Mucosa of gallbladder (tissue), 1 donor: ENCODE measurements at regions not wholly inside any gene's neighbourhood (a gene's known extent, or its start where the extent isn't known, plus 50 kb on each side); places are given as distances from the start of the nearest gene placed in this dataset.

Source experiments
- DNase-seq: peaks from one replicate; pipeline ENCODE4 v3.0.0-alpha.2; 2020; ENCODE audit warnings: low spot score
- donor health status: DM: no; HTN: no; CAD: no.

DNA sequence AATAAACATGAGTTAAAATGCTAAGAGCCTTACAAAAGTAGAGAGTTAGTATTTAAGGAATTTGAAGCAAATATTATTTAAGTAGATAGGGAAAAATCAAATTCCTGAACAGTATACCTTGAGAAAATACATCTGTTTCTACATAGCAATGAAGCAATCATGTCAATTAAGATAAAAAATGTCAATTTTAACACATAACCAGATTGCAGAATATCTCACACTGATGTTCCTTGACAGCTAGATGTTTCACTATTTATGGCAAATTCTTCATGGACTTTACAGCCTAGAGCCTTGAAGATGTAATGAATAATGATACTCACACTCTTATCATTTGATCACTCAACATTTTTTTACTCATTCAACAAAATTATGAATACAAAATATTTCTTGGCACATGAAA lies 708.2 kb upstream of the PTPRD start:
- DNase-seq: no peak

DNA sequence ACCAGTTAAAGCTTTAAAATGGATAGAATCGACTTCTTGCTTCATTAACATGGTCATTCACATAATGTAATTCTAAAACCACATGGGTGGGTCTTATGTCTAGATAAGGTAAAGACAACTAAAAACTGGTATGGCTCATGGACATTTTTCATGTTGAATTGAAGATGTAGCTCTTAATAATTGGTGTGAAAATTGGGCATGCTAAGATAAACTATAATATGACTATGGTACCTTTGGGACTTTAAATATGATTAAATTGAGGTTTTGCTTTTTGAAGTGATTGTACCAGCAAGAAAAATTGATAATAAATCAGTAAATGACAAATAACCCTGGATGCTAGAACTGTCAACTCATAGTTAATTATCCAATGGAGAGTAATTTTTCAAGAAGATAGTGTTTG lies 710.7 kb upstream of the PTPRD start:
- no peak for DNase-seq

DNA sequence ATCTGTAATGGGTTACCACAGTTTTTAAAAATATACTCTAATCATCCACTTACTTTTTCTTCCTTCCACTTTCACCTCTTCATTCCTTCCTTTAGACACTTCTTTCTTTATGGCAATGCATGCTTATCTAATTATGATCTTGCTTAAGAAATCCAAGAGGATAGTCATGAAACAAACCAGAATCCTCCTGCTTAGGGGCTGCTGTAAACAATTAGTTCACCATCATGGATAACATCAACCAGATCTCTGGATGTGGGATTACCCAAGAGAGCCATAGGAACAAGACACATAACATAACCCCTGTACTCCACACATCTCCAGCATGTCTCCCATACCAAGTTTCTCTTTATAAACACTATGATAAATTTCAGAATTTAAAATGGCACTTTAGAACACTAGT lies 713.4 kb upstream of the PTPRD start:
- no peak for DNase-seq

DNA sequence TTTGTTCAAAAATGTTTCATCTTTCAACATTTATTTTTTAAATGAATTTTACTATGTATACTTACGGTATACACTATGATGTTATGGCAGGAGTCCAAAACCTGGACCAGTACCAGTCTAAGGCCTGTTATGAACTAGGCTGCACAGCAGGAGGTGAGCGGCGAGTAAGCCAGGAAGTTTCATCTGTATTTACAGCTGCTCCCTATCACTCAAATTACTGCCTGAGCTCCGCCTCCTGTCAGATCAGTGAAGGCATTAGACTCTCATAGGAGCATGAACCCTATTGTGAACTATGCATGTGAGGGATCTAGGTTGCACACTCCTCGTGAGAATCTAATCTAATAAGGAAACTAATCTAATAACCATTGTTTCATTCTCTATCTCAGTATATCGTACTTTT lies 715.5 kb upstream of the PTPRD start:
- DNase-seq: no peak

GRCh38 chr9:11335011-11335410 lies 722.2 kb upstream of the PTPRD start:
- DNase-seq: no peak

GRCh38 chr9:11338130-11338529 lies 725.3 kb upstream of the PTPRD start:
- DNase-seq: no peak

GRCh38 chr9:11340654-11341053 lies 727.9 kb upstream of the PTPRD start:
- DNase-seq: no peak

DNA sequence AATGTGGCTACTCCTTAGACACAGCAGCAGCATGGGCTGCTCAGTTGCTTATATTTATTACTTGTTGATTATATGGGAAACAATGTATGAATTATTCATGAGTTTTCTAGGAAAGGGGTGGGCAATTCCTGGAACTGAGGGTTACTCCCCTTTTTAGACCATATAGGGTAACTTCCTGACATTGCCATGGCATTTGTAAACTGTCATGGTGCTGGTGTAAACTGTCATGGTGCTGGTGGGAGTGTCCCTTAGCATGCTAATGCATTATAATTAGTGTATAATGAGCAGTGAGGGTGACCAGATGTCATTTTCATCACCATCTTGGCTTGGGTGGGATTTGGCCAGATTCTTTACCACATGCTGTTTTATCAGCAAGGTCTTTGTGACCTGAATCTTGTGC lies 734.6 kb upstream of the PTPRD start:
- no peak for DNase-seq

DNA sequence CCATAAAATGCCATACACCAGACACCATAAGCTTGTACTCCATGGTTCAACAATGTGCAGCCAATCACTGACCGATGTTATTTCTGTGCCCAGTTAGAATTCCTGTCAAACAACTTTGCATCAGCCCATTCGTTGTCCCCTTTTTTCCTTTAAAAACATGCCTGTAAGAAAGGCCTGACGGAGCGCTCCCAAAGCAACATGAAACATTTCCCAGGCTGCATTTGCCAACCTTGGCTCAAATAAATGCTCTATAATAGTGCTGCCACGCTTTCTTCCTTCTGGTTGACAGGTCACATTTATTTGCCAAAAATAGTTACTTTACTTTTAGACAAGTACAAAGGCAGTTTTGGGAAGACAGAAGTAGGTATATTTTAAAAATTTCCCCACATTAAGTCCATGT lies 735.6 kb upstream of the PTPRD start:
- no peak for DNase-seq

- no peak for DNase-seq
These were observed 736.4 kb upstream of the PTPRD start for GRCh38 chr9:11349187-11349586.

DNA sequence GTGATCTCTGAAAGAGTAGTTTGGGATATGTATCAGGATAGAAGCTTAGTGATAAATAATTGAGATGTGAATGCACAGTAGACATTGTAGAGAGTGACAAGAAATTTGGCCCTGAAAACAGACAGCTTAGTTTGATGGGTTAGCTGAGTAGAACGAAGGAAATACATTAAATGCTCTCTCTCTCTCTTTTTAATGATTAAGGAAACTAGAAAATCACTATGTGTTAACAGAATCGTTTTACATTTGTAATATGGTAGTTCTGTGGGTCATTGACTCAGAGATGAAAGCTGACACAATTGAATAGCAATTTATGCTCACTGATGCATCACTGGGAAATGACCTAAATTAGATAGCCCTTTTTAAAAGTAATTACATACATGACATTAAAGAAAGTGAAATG lies 739.8 kb upstream of the PTPRD start:
- no peak for DNase-seq

- no peak for DNase-seq
These were observed 743.3 kb upstream of the PTPRD start for GRCh38 chr9:11356067-11356466.

DNA sequence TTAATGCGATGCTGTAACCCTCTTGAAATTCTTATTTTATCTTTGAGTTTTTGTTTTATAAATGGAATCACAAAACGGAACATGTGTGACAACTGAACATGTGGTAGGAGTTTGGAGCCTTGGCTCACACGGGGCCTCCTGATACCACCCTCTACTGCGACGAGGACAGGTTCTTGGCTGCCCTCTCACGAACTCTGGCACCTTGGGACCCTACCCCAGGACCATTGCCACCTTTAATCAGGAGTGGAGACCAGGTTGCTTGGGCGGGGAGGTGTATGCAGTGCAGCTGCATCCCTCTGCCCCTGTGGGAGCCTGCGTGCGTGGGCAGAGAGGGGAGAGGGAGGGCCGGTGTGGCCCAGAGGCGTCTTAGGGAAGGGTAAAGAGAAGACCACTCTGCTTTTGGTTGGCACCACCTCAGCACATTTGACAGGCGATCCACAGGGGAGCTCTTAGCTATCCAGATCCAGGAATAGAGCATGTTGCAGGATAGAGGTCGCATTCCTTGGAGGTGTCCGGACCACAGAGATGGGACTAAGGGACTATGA lies 753.9 kb upstream of the PTPRD start:
- no peak for DNase-seq

DNA sequence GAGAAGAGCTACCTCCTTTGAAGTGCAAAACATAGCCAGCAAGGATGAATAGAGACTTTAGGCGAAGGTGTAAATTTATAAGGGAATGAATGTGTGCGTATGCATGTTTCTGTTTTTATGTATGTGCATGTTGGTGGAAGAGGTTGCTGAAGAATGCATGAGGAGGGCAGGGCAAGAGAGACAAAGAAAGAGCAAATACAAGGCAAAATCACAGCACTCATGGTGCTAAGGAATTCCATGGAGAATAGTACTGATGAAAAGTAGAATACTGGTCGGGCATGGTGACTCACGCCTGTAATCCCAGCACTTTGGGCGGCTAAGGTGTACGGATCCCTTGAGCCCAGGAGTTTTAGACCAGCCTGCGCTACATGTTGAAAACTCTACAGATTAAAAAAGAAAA lies 762.1 kb upstream of the PTPRD start:
- no peak for DNase-seq

DNA sequence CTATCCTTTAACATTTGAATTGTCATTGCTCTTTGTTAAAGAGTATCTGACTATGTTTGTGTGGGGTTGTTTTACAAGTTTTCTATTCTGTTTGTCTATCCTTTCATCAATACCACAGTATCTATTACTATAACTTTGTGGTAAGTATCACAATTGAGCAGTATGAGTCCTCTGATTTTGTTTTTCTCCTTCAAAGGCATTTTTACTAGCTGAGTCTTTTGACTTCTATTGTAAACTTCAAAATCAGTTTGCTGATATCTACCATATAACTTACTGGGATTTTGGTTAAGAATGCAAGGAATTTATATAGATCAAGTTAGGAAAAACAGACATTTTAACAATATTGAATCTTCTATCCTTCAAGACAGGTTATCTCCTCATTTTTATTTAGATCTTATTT lies 789.8 kb upstream of the PTPRD start:
- no peak for DNase-seq

DNA sequence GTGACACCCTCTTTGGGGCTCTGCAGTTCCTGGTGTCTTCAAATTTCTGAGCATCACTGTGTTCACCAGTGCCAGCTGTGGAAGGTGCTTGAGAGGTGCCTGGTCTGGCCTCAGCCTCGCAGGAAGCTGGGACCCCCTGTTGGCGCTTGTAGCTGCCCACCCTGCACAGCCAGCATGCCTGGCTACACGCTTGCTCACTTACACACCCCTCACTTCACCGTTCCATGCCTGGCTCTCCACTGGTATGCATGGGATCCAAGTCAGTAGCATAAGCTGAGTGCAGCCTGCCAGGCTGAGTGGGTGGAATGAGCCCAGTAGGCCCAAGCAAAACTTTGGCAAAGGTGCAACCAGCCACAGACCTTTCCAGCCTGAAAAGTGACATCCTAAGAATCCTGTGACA lies 801.4 kb upstream of the PTPRD start:
- DNase-seq: no peak

DNA sequence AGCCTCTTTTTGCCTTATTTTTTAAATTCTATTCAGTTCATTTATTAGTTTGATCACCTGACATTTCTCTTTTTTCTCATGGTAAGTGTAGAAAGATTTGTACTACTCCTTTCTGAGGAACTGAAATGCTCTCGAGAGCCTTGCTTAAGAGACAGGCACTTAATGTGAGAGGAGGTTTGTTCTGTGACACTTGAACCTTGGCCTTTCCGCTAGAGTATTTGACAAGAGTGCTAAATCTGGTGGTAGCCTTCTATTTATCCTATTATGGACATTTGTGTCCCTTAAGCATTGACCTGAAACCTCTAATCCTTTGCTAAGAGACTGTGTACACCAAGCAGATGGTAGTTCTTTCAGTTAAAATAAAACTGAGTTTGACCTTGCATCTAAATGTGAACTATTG lies 805.0 kb upstream of the PTPRD start:
- no peak for DNase-seq

DNA sequence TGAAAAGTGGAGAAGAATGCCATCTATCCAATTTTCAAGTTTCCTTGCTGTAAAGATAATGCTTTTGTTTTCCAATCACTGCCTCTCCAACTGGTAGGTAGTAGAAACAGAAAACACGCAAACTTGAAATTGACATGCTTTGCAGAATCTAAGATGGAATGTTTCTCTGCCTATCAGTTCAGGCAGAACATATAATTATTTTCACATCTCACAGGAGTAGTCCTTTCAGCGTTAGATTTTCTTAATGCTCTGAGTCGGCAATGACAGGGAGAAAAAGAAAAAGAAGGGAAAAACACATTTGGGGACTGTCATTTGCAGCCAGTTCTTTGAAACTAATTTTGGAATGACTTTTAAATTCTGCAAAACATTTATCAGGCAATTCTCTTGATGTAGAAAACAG lies 818.7 kb upstream of the PTPRD start:
- DNase-seq: no peak

DNA sequence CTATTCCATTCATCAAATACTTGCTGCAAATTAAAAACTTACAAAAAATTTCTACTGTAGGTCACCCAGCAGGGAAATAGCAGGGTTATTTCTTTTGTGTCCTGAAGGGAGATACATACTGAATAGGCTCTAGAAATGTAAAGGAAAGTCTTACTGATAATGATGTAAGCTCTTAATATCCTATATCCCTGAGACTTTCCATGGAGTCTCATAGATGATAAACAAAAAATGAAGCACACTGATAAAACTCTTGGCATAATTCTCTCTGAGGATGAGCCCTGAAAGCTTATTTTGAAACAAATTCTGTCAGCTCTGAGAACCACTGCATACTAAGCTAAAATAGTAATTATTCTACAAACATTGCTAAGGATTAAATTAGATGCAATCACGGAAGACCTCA lies 819.6 kb upstream of the PTPRD start:
- no peak for DNase-seq

GRCh38 chr9:11443631-11444030 lies 830.8 kb upstream of the PTPRD start:
- no peak for DNase-seq

DNA sequence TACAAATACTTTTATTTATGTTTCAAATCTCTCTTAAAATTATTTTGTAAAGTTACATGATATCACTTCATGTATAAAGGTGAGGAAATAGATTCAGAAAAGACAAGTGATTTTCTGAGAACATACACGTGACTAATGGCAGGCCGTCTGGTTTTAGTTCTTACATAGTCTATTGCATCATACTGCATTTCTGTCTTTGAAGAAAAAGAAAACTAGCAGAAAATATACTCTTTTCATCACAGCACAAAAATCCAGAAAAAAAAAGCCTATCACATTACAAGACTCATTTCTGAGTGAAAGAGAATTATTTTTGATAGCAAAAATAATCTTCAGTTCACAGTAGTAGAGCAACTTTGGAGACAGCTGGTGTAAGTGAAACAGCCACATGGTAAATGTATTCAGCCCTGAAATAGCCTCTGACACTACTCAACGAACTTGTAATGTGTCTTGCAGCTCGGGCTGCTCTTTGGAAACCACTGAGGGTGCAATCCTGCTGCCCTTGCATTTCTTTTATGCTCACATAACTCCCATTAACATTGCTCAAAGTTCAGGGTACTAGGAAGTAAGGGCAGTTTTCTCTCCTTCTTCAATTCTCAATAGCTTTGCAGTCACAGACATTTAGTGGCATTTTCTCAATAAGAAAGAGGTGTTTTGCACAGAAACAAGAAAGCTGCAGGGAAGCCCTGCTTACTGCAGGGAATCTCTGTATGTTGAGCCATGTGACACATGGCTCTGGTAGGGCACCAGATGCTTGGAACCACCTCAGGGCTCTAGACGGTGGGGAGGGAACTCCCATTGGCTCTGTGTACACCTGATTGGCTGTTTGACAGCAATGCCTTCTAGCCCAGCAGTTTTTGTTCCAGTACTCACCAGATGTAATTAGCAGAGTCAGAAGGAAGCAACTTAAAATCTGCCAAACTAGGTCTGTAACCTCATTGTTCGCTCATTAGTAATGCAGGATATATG lies 845.3 kb upstream of the PTPRD start:
- DNase-seq: no peak

- no peak for DNase-seq
These were observed 856.9 kb upstream of the PTPRD start for GRCh38 chr9:11469745-11470144.

DNA sequence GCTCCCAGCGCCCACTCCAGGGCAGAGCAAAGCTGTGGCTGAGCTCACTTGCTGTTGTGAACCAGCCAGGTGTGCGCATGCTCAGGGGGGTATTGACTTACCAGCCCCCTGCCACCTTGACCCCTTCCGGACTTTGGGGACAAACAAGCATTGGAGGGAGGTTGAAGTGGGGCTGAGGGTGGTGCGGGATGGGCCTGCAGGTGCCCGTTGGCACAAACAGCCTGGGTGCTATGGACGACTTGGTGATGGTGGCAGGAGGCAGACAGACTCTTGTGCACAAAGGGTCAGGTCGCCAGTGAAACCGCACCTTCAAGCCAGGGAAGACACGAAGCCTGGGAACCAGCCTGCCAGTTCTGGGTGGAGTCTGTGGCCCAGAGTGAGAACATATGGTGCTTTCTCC lies 858.5 kb upstream of the PTPRD start:
- DNase-seq: no peak

DNA sequence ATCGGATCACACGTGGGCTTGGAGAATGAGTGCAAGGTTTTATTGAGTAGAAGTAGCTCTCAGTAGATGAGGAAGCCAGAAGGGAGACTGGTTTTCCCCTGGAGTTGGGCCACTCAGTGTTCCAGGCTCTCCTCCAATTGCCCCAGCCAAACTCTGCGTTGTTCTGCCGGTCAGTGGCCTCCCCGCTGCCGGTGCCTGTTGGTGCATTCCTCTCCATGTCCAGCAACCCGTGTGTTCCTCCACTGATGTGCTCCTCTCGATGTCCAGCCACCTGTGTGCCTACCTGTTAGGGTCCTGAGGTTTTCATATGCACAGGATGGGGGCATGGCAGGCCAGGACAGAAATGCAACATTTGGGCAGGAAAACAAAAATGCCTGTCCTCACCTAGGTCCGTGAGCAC lies 888.0 kb upstream of the PTPRD start:
- DNase-seq: no peak
